Coronary artery (tissue), 2 donors: ENCODE measurements at regions not wholly inside any gene's neighbourhood (a gene's known extent, or its start where the extent isn't known, plus 50 kb on each side); places are given as distances from the start of the nearest gene placed in this dataset.

Experiments used
- DNase-seq: peaks from one replicate; pipeline ENCODE4 v3.0.0-alpha.2; 2017; ENCODE audit warnings: low spot score
- H3K27ac ChIP-seq, 2 donors: fragments of 200-600 bp; sonication (generic); one replicate each; pipeline ENCODE4 v1.5.1; 2016 to 2019
- H3K4me3 ChIP-seq: fragments of 200-600 bp; sonication (generic); 2 replicates; pipeline ENCODE4 v1.5.1; 2016; ENCODE audit warnings: mild to moderate bottlenecking, moderate library complexity
- TF ChIP-seq, protein P1 (sequence below): fragments of 200-600 bp; sonication (generic); IDR thresholded peaks from one replicate; pipeline ENCODE4 v1.5.1; 2019; ENCODE audit warnings: antibody characterized with exemption

- TF ChIP-seq, protein P1, sequence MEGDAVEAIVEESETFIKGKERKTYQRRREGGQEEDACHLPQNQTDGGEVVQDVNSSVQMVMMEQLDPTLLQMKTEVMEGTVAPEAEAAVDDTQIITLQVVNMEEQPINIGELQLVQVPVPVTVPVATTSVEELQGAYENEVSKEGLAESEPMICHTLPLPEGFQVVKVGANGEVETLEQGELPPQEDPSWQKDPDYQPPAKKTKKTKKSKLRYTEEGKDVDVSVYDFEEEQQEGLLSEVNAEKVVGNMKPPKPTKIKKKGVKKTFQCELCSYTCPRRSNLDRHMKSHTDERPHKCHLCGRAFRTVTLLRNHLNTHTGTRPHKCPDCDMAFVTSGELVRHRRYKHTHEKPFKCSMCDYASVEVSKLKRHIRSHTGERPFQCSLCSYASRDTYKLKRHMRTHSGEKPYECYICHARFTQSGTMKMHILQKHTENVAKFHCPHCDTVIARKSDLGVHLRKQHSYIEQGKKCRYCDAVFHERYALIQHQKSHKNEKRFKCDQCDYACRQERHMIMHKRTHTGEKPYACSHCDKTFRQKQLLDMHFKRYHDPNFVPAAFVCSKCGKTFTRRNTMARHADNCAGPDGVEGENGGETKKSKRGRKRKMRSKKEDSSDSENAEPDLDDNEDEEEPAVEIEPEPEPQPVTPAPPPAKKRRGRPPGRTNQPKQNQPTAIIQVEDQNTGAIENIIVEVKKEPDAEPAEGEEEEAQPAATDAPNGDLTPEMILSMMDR, result no peak
- Histone ChIP-seq H3K4me3 (no peak overlapping the region), H3K27ac (no peak overlapping the region)
- peak; percentile 33 for DNase-seq
Measured at GRCh38 chr20:58139849-58140786, 88.3 kb downstream of the ANKRD60 start.

DNA sequence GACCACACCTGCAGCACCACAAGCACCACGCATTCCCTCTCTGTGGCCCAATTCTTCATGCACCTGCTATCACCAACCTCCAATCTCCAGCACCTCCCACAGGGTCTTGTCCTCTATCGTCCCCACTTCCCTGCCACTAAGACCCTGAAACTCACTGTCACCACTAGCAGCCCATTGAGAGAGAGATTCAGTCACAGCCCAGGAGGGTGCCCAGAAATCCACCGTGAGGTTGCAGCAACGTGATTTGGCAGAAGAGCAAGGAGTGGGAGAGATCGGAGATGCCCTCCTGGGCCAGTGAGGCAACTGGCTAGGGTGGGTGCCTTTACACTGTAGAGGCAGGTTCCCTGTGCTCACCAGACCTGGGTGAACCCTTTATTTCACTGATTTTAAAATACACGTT is 90.1 kb downstream of the ANKRD60 start:
- Histone ChIP-seq H3K4me3 (no peak overlapping the region), H3K27ac (no peak overlapping the region)
- DNase-seq, result peak; percentile 61
- TF ChIP-seq, protein P1, result no peak

DNA sequence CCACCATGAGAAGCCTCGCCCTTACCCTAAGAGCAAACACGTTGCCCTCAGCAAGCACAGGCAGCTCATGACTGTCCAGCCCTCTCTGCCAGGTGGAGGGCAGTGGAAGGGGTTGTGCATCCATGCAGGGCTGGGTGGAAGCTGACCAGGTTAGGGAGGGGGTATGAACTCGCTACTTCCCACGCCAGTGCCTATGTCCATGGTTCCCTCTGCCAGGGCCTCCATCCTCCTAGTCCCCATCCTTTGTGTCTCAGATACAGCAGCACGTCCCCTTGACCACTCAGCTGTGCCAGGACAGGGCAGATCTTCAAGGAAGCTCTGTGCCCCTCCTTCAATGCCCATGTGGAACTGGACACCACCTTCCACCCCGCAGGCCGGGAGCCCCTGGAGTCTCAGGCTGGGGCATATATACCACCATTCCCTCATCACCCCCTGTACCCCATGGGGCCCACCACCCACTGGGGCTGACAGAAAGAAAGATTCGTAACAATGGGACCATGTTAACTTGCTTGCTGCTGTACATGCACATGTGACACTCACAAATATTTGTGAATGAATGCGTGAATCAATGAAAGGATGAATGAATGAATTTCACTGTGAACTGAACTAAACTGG is 90.7 kb downstream of the ANKRD60 start:
- H3K27ac ChIP-seq, result no peak overlapping the region
- no peak overlapping the region for H3K4me3 ChIP-seq
- TF ChIP-seq, protein P1, result no peak

DNA sequence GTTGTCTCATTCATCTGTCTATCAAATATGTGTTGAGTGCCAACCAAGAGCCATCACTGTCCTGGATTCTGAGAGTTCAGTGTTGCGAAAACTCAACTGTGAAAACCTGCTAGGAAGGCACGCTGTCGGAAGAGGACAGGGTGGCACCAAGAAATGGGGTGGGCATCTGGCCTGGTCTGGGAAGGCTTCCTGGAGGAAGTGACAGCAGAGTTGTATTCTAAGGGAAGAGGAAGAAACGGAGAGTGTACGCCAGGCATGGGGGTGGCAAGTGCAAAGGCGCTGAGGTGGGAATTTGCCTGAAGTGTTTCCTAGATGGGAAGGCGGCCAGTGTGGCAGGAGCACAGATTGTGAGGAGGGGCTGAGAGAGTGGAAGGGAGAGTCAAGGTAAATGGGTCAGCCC is 91.2 kb downstream of the ANKRD60 start:
- DNase-seq, result peak; percentile 40
- Histone ChIP-seq H3K27ac (no peak overlapping the region), H3K4me3 (no peak overlapping the region)
- TF ChIP-seq, protein P1, result no peak

More for the DNA sequence above, 90.7 kb downstream of the ANKRD60 start:
- DNase-seq, result peak; percentile 28

GRCh38 chr20:58136149-58136484 is 92.3 kb downstream of the ANKRD60 start:
- TF ChIP-seq, protein P1, result no peak
- no peak overlapping the region for H3K27ac ChIP-seq
- no peak overlapping the region for H3K4me3 ChIP-seq
- no peak for DNase-seq

GRCh38 chr20:58135441-58136148 is 92.9 kb downstream of the ANKRD60 start:
- TF ChIP-seq, protein P1, result no peak
- Histone ChIP-seq H3K4me3 (no peak overlapping the region), H3K27ac (no peak overlapping the region)
- peak; percentile 69 for DNase-seq
